GM12892 (cell line): ENCODE measurements at regions not wholly inside any gene's neighbourhood (a gene's known extent, or its start where the extent isn't known, plus 50 kb on each side); places are given as distances from the start of the nearest gene placed in this dataset.
"Not testable (repeated sequence)": the region's sequence is repeated elsewhere in the genome, so short reads cannot be mapped to it uniquely, and the experiment has no call there.

Experiments used
- DNase-seq: peaks from one replicate; pipeline ENCODE4 v3.0.0; 2011; ENCODE audit not compliant: insufficient read length
- FAIRE-seq: peaks from 2 replicates; lab custom pipeline; 2011; peaks lifted over from hg19 to GRCh38; lab: Jason Lieb, UNC
- POLR2A ChIP-seq: IDR thresholded peaks from 2 replicates; pipeline ENCODE4 v1.6.1; 2011; ENCODE audit warnings: low read depth, low read length, control low read depth
- POLR2AphosphoS5 ChIP-seq: IDR thresholded peaks from 2 replicates; pipeline ENCODE4 v1.6.1; 2011; ENCODE audit warnings: low read depth, low read length, control low read depth
- TAF1 ChIP-seq: IDR thresholded peaks from 2 replicates; pipeline ENCODE4 v1.6.1; 2011; ENCODE audit warnings: low read depth, mild to moderate bottlenecking, control low read depth, low read length, borderline replicate concordance

- no peak for DNase-seq
- TF ChIP-seq POLR2A (no peak), POLR2AphosphoS5 (no peak)
- no peak for FAIRE-seq
Observed at GRCh38 chr2:242056026-242056425, 186.5 kb downstream of the RTP5 start.

DNA sequence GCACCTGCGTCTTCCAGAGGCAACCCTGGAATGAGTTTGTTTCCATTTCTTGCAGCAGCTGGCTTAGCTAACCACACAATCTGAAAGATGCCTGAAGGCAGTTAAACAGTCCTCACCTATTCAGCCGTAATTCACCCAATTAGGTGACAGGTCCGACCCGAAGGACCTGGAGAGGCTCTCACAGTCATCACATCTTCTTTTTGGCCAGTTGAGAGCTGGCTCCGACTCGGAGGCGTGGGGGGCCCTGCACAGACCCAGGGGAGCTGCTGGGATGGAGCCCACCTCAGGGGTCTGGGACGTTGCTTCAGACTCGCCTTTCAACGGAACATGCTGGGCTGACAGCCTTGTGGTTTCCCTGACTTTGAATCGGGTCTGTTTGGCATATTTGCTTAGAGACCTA lies 187.3 kb downstream of the RTP5 start:
- FAIRE-seq (no peak), DNase-seq (no peak)

DNA sequence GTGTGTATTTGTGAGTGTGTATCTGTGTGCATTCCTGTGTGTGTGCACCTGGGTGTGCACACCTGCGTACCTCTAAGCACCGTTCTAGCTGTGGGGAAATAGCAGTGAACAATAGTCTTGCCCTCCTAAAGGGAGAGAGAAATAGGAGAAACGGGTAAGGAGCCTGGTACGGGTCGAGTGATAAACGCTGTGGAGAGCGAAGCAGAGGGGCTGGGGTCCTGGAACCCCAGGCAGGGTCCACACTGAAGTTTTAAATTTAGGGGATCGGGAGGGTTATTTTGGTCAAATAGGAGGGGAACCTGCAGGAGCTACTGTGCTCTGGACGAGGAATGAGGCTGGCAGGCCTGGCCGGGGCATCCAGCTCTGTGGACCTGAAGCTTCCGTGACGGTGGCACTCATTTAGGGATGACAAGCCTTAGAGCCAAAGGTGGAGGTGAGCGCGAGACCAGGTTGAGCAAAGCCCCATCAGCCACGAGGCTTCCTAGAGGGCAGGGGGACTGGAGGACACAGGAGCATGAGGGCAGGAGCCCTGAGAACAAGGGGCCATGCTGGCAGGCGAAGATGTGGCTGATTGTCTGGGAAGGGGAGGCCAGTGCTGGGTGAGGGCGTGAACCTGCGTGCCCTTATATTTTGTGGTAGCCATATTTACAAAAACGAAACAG lies 188.0 kb downstream of the RTP5 start:
- DNase-seq = no peak
- no peak for TF ChIP-seq TAF1
- no peak for TF ChIP-seq POLR2A
- no peak for TF ChIP-seq POLR2AphosphoS5
- FAIRE-seq = no peak

More for the DNA sequence above, 187.3 kb downstream of the RTP5 start:
- TF ChIP-seq TAF1 (no peak), POLR2AphosphoS5 (no peak), POLR2A (no peak)

- FAIRE-seq = no peak
- no peak for DNase-seq
- TF ChIP-seq POLR2A = no peak
- TF ChIP-seq POLR2AphosphoS5 = no peak
Observed at GRCh38 chr2:242058116-242058680, 188.7 kb downstream of the RTP5 start.

DNA sequence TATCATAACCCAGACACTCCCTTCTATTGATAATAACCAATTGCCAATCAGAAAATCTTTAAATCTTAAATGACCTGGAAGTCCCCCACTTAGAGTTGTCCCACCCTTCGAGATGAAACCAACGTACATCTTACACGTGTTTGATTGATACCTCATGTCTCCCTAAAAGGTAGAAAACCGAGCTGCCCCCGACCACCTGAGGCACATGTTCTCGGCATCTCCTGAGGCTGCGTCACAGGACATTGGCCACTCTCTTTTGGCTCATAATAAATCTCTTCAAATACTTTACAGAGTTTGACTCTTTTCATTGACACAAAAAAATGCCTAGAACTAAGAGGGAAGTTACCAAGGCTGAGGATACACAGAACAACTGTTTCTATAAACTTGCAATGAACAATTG lies 190.0 kb downstream of the RTP5 start:
- no peak for FAIRE-seq
- no peak for DNase-seq

DNA sequence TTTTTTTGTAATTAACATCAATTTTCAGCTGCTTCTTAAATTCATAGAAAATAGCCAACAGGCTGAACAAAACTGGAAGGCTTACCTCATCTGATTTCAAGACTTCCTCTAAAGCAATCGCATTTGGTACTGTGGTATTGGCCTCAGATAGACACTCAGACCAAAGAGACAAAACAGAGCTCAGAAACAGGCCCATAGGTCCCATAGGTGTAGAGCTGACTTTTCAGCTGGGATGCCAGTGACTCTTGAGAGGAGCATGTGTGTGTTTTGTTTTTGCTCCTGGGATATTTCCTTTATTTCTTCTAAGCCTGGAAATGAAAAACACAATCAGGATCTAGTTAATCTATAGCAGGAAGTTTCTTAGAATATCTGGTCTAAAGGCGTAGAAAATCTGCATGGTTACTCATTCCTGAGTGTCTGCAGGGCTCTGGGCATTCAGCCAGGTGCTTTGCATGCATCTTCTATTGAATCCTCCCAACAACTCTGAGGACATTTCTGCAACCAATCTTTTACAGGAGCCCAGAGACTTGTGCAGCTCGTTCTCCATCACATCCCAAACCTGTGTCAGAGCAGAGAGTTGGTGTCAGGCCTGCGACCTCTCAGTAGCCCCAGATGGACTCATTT lies 190.8 kb downstream of the RTP5 start:
- TF ChIP-seq TAF1 = no peak
- no peak for TF ChIP-seq POLR2A
- no peak for TF ChIP-seq POLR2AphosphoS5
- FAIRE-seq (no peak), DNase-seq (no peak)

More for the DNA sequence above, 190.0 kb downstream of the RTP5 start:
- no peak for TF ChIP-seq TAF1
- no peak for TF ChIP-seq POLR2AphosphoS5

- FAIRE-seq, DNase-seq: not testable (repeated sequence)
Observed at GRCh38 chr2:242061930-242062329, 192.4 kb downstream of the RTP5 start.

- DNase-seq (no peak), FAIRE-seq (no peak)
- TF ChIP-seq POLR2AphosphoS5 (no peak), TAF1 (no peak), POLR2A (no peak)
Observed at GRCh38 chr2:242063436-242063835, 193.9 kb downstream of the RTP5 start.

- no peak for TF ChIP-seq POLR2A
- TF ChIP-seq TAF1 = no peak
- no peak for TF ChIP-seq POLR2AphosphoS5
Observed at GRCh38 chr2:242063850-242064249, 194.3 kb downstream of the RTP5 start.

DNA sequence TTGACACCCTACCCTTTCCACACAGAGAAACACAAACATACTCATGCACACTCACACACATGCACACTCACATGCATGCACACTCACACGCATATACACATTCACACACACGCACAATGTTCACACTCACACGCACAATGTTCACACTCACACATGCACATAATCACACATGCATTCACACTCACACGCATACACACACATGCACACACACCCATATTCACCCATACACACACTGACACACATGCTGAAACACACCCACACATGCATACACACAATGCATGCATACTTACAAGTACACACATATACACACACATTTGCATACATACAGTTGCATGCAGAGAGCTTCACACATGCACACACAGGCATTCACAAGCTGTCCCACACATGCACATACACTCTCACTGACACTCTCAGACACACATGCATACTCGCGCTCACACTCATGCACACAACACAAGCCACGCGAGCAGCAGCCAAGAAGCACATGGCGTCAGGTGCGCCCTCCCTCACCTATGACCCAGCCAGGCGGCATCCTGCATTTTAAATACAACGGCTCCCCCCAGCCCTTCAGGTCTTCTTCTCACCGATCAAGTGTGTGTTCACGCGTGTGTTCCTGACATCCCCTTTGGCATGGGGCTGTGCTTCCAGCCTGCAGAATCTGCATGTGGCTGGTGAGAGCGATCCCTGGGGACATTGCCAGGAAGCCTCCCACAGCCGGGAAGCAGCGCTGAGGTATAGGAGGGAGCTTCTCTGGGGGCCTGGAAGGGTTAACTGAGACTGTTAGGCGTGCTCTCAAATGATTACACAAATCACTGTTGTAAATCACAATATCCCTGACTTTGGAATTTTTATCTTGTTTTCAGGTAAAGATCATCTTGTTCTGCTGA lies 195.1 kb downstream of the RTP5 start:
- no peak for TF ChIP-seq TAF1
- TF ChIP-seq POLR2AphosphoS5 = no peak
- TF ChIP-seq POLR2A = no peak
- FAIRE-seq (no peak), DNase-seq (no peak)

More at GRCh38 chr2:242063850-242064249, 194.3 kb downstream of the RTP5 start:
- no peak for FAIRE-seq
- no peak for DNase-seq

DNA sequence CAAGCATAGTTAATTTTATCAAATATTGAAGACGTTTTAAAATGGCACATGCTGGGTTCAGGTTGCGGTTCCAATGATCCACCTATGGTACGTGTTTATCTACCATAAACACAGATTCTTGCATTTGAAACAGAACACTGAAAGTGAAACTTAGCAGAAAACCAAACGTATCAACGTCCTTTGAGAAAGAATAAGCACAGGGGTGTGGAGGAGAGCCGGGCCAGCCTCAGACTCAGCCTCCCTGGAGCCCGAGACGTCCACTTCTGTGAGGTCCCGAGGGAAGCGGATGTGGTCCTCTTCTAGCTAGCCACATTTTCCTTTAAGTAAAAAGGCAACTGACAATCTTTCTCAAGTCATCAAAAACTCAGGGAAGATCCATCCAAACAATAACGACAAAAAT lies 195.9 kb downstream of the RTP5 start:
- TF ChIP-seq POLR2A = no peak
- DNase-seq (no peak), FAIRE-seq (no peak)

- FAIRE-seq = no peak
- no peak for TF ChIP-seq TAF1
- no peak for DNase-seq
Observed at GRCh38 chr2:242069018-242069417, 199.5 kb downstream of the RTP5 start.

DNA sequence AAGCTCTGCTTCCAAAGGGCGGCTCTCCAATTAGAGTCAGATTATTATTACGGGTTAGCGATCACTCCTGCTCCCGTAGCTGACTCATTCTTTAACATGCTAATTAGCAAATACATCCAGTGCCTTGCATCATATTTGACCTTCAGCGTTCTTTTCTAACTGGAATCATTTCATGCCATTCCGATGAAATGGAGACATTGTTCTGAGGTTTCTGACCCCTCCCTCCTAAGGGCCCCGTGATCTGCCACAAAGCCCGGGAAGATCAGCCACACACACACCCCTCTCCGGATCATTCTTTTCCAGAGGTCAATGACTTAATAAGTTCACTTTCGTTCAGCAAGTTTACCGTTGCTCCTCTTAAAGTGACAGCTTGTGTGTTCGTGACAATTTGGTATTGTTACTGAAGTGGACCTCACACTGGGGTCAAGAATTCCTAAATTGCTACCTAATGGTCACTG lies 200.4 kb downstream of the RTP5 start:
- not testable (repeated sequence) for FAIRE-seq, DNase-seq

GRCh38 chr2:242070726-242071125 lies 201.2 kb downstream of the RTP5 start:
- FAIRE-seq, DNase-seq: not testable (repeated sequence)

- not testable (repeated sequence) for FAIRE-seq
Observed at GRCh38 chr2:242071377-242071776, 201.8 kb downstream of the RTP5 start.

GRCh38 chr2:242071936-242072335 lies 202.4 kb downstream of the RTP5 start:
- not testable (repeated sequence) for FAIRE-seq, DNase-seq

More at GRCh38 chr2:242071377-242071776, 201.8 kb downstream of the RTP5 start:
- not testable (repeated sequence) for DNase-seq
